ENCODE measurements at regions not wholly inside any gene's neighbourhood (a gene's known extent, or its start where the extent isn't known, plus 50 kb on each side); places are given as distances from the start of the nearest gene placed in this dataset.

DNA sequence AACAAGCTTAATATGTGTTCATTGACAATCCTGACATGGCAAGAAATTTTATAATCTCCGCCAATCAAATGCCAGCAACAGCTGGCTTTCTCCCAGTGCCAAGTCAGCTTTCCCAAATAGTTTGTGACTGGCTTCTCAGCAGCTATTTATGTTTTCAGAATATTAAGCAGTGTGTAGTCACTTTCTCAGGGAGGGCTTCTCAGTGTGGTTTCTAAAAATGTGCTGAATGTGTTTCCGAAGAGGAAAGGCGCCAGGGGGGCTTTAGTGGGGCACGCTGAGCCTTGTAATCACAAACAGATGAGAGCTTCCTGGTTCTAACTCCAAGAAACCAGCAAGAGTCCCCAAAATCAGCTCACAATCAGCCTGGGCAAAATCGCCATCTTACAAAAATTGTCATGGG lies 258.7 kb upstream of the CPEB2 start:
- TF ChIP-seq POLR2A (IDR thresholded peaks at IDR 0.05) = no peak
- no peak for TF ChIP-seq CTCF (IDR thresholded peaks at IDR 0.05)
